Activated naive CD4-positive, alpha-beta T cell treated with anti-CD3 and anti-CD28 coated beads, Interleukin-2, amount 50 U/mL, for 72 hours (primary cell): ENCODE measurements at regions not wholly inside any gene's neighbourhood (a gene's known extent, or its start where the extent isn't known, plus 50 kb on each side); places are given as distances from the start of the nearest gene placed in this dataset.

ENCODE experiments used
- ATAC-seq, 2 donors: fragments of 150-1000 bp; cut with Tn5 transposase; 2 replicates each; pipeline ENCODE4 v1.10.0; 2021; ENCODE audit warnings: mild to moderate bottlenecking in 2 of 2, moderate library complexity in 2 of 2
- DNase-seq, 2 donors: peaks; one replicate each; pipeline ENCODE4 v3.0.0; 2021 to 2022; ENCODE audit warnings: low spot score in 2 of 2
- H3K27ac Mint-ChIP-seq, 2 donors: one replicate each; pipeline ENCODE4 v1.8.0; 2022; ENCODE audit warnings: mild to moderate bottlenecking in 2 of 2, mixed read lengths in 2 of 2
- H3K36me3 Mint-ChIP-seq, 2 donors: one replicate each; pipeline ENCODE4 v1.8.0; 2022; ENCODE audit warnings: mixed read lengths in 2 of 2
- H3K9me3 Mint-ChIP-seq, 2 donors: one replicate each; pipeline ENCODE4 v1.8.0; 2022; ENCODE audit warnings: mixed read lengths in 2 of 2

GRCh38 chr9:20048985-20049384, 260.1 kb upstream of the SLC24A2 start:
- peaks cover 0 to 4% of the 10 kb centered on the region in 2 donors for H3K36me3 Mint-ChIP-seq
- ATAC-seq (no peak), DNase-seq (no peak)
- no peak overlapping the region for H3K27ac Mint-ChIP-seq
- peaks cover 3 to 6% of the 10 kb centered on the region in 2 donors for H3K9me3 Mint-ChIP-seq

DNA sequence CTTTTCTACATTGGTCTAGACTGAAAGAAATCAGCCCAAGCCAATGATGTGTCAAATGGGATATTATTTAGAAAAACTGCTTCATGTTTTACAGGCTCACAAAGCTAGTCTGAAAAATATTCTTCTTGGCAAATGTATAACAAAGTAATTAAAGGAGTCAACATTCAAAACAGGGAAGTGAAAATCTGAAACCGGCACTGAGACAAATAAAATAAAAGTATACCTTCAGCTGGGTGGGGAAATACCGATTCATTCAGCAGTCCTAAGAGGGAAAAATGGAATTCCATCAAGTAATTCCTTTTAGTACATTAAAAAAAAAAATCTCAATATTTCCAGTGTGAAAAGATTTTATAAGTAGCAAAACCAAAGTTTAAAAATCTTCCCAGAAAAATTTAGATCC, 259.6 kb upstream of the SLC24A2 start:
- Mint-ChIP-seq H3K27ac (no peak overlapping the region), H3K36me3 (peaks cover 0 to 2% of the 10 kb centered on the region in 2 donors), H3K9me3 (peaks cover 2 to 4% of the 10 kb centered on the region in 2 donors)
- ATAC-seq (no peak), DNase-seq (no peak)

DNA sequence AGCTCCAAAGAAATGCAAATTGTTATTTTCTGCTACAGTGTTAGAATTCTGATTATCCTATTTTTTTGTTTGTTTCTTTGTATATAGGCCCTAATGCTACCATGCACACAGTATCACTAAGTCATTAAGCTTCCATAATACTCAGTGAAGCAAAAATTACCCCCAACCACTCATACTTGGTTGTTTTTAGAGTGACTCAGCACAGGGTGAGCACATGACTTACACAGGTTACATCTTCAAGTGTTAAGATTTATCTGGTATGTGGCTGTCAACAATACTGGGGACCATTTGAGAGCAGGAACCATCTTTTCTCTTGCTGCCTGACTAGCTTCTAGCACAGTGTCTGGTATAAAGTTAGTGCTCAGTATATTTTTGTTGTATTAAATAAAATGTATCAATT, 255.8 kb upstream of the SLC24A2 start:
- Mint-ChIP-seq H3K36me3 (no peaks in the 10 kb centered on the region), H3K27ac (no peak overlapping the region), H3K9me3 (no peaks in the 10 kb centered on the region)
- ATAC-seq (no peak), DNase-seq (no peak)

DNA sequence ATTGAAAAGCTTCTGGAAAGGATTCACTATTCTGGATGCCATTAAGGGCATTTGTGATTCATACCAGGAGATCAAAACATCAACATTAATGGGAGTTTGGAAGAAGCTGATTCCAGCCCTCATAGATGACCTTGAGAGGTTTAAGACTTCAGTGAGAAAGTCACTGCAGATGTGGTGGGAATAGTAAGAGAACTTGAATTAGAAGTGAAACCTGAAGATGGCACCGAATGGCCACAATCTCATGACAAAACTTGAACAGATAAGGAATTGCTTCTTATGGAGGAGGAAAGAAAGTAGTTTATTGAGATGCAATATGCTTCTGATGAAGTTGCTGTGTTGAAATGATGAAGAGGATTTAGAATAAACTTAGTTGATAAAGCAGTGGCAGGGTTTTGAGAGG, 254.6 kb upstream of the SLC24A2 start:
- DNase-seq (no peak), ATAC-seq (no peak)
- Mint-ChIP-seq H3K36me3 (no peaks in the 10 kb centered on the region), H3K9me3 (peaks cover 0 to 5% of the 10 kb centered on the region in 2 donors), H3K27ac (peak overlapping the region in 1 of 2 donors; percentile 73)

- peak overlapping the region in 1 of 2 donors; percentile 73 for H3K27ac Mint-ChIP-seq
- no peaks in the 10 kb centered on the region for H3K36me3 Mint-ChIP-seq
- peaks cover 0 to 5% of the 10 kb centered on the region in 2 donors for H3K9me3 Mint-ChIP-seq
- ATAC-seq (peak; percentile 67 to 89), DNase-seq (no peak)
These were observed 254.2 kb upstream of the SLC24A2 start for GRCh38 chr9:20043035-20043434.

DNA sequence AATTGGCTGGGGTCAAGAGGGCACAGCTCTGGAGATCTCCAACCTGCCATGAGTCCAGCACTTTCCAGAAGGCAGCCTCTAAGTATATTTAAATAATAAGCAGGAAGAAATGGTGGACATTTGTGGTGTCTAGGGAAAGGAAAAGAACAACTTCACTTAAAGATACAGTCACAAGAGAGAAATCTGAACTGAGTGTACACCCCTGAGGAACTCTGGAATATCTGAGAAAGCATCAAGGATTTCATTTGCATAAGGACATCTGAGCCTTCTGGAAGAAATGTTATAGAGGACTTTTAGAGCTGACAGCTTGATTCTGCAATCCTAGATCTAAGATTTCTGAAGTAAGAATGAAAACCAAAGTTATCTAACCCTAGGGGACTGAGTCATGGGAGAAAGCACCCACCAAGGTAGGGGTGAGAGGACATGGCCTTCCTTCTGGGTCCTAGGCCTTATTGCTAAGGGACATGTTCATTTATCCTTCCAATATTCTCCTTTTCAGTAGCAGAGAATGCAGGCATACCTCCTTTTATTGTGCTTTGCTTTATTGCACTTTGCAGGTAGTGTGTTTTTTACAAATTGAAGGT, 253.4 kb upstream of the SLC24A2 start:
- ATAC-seq = peak in 1 of 2 donors; percentile 39
- peaks cover 0 to 5% of the 10 kb centered on the region in 2 donors for H3K9me3 Mint-ChIP-seq
- H3K27ac Mint-ChIP-seq = peak overlapping the region in 1 of 2 donors; percentile 73
- no peak for DNase-seq
- no peaks in the 10 kb centered on the region for H3K36me3 Mint-ChIP-seq

GRCh38 chr9:20041697-20042081, 252.9 kb upstream of the SLC24A2 start:
- H3K27ac Mint-ChIP-seq = no peak overlapping the region
- no peak for DNase-seq
- ATAC-seq = peak in 1 of 2 donors; percentile 26

DNA sequence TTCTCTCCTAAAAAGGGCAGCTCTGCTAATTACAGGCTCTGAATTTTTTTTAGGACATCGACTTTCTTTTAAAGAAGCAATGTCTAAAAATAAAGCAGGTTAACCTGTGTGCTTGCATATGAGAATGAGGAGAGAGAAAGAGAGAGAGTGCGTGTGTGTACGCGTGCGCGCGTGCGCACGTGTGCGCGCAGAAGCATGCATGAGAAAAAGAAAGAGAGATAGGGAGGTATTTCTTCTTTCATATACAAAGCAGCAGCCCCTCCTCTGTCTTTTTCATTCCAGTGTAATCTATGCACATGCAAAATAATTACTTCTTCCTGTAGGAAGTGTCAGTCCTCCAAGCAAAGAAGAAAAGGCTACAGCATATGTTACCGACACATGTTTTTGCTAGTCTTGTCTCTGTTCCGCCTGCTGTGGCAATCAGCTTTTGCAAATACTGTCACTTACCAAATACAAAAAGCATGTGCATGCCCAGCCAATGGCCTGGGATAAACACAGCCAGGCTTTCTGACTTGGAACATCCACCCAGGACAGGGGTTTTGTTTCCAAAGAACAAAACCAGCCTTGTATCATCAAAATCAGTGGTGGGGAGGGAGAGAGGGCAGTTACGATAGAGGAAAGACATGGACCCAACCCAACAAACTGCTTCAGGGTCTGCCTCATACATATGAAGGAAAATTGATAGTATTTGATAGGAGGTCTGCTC, 252.3 kb upstream of the SLC24A2 start:
- no peaks in the 10 kb centered on the region for H3K36me3 Mint-ChIP-seq
- no peak for DNase-seq
- peaks cover 0 to 5% of the 10 kb centered on the region in 2 donors for H3K9me3 Mint-ChIP-seq
- ATAC-seq = no peak
- H3K27ac Mint-ChIP-seq = no peak overlapping the region

More at GRCh38 chr9:20041697-20042081, 252.9 kb upstream of the SLC24A2 start:
- H3K9me3 Mint-ChIP-seq = peaks cover 0 to 5% of the 10 kb centered on the region in 2 donors
- H3K36me3 Mint-ChIP-seq = no peaks in the 10 kb centered on the region

- ATAC-seq = no peak
- no peak for DNase-seq
- no peaks in the 10 kb centered on the region for H3K36me3 Mint-ChIP-seq
- H3K9me3 Mint-ChIP-seq = peaks cover 0 to 5% of the 10 kb centered on the region in 2 donors
- H3K27ac Mint-ChIP-seq = no peak overlapping the region
These were observed 248.9 kb upstream of the SLC24A2 start for GRCh38 chr9:20037699-20038098.

DNA sequence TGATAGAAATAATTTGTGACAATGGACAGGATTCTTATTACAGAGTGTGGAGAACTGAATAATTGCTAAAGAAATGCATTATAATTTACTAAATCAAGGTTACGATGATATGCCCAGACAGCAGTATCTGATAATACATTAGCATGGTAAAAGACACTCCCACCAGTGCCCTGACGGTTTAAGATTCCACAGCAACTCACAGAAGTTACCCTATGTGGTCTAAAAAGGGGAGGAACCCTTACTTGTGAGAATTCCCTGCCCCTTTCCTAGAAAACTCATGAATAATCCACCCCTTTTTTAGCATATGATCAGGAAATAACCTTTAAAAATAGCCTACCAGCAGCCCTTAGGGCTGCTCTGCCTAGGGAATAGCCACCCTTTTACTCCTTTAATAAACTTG, 244.7 kb upstream of the SLC24A2 start:
- no peak overlapping the region for H3K27ac Mint-ChIP-seq
- no peak for ATAC-seq
- DNase-seq = no peak
- H3K36me3 Mint-ChIP-seq = no peaks in the 10 kb centered on the region
- H3K9me3 Mint-ChIP-seq = peaks cover 0 to 3% of the 10 kb centered on the region in 2 donors

GRCh38 chr9:20032413-20033006, 243.7 kb upstream of the SLC24A2 start:
- no peak for ATAC-seq
- no peak overlapping the region for H3K27ac Mint-ChIP-seq
- H3K36me3 Mint-ChIP-seq = no peaks in the 10 kb centered on the region
- H3K9me3 Mint-ChIP-seq = peaks cover 0 to 3% of the 10 kb centered on the region in 2 donors
- no peak for DNase-seq

DNA sequence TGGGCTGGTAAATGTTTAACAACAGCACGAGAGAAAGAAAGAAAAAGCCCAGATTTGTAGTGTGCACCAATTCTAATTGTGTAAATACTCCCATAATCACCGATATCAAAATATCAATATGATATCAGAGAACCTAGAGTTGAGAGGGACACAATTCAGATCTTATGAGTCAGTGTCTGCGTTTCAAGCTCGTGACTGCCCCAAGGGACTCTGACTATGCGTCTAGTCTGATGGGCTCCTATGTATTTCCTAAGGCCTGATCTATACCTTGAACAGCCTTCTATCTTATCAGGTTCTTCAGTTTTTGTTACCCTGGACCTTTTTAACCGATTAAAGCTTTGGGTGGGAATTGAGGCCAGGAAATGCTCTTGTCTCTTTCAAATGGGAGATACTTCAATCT, 243.0 kb upstream of the SLC24A2 start:
- no peak for DNase-seq
- H3K36me3 Mint-ChIP-seq = no peaks in the 10 kb centered on the region
- ATAC-seq = no peak
- H3K27ac Mint-ChIP-seq = no peak overlapping the region
- peaks cover 0 to 3% of the 10 kb centered on the region in 2 donors for H3K9me3 Mint-ChIP-seq

DNA sequence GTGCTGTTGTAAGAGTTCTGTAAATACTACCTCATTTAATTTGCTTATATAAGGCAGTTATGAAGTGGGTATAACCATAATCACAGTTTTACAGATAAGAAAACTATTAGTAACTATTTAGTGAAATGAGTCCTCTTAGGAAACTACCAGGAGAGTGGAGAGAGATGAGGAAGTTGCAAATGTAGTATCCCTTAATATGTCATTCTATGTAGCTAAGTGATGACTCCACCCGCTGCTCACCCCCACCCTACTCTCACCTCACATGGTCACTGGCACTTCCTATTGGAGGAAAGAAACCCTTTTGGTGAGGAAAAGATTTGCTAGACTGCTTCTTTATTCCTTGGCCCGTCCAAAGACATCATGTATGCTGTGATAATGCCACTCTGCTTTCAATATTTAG, 241.8 kb upstream of the SLC24A2 start:
- ATAC-seq (no peak), DNase-seq (no peak)
- Mint-ChIP-seq H3K9me3 (peaks cover 0 to 3% of the 10 kb centered on the region in 2 donors), H3K27ac (no peak overlapping the region), H3K36me3 (no peaks in the 10 kb centered on the region)

- no peak for DNase-seq
- ATAC-seq = no peak
- H3K36me3 Mint-ChIP-seq = no peaks in the 10 kb centered on the region
- peaks cover 0 to 3% of the 10 kb centered on the region in 2 donors for H3K9me3 Mint-ChIP-seq
- no peak overlapping the region for H3K27ac Mint-ChIP-seq
These were observed 241.4 kb upstream of the SLC24A2 start for GRCh38 chr9:20030221-20030620.

GRCh38 chr9:20028849-20029231, 240.0 kb upstream of the SLC24A2 start:
- no peak for ATAC-seq
- peaks cover 0 to 3% of the 10 kb centered on the region in 2 donors for H3K9me3 Mint-ChIP-seq
- no peak overlapping the region for H3K27ac Mint-ChIP-seq
- H3K36me3 Mint-ChIP-seq = no peaks in the 10 kb centered on the region
- no peak for DNase-seq

DNA sequence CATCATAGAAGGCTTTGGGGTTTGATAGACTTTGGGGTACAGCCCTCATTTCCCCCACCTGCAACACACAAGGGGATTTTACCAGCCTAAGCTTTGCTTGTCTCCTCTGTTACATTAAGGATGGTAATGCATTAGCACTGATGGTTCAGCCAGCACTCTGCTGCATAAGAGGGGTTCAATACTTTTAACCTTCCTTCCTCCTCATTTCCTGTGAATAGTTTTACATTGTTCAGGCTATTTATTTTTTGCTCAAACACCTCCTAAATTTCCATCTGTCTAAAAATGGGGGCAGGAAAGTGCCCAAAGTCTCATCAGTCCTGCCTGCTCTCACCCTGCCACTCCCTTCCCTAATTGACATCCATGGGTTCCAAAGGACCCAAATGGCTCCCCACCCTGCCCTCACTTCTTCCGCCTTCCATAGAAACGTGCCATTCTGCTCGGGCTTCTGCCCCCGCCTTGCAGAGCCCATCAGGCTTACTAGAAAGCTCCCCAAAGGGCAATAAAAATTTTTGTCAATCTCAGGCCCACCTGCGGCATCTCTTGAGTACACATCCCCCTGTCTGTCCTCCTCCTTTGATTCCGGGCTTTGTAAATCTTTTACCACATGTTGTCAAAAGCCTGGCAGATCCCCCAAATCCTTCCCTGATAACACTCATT, 239.5 kb upstream of the SLC24A2 start:
- ATAC-seq (no peak), DNase-seq (no peak)
- Mint-ChIP-seq H3K9me3 (peaks cover 0 to 3% of the 10 kb centered on the region in 2 donors), H3K27ac (no peak overlapping the region), H3K36me3 (no peaks in the 10 kb centered on the region)

GRCh38 chr9:20023961-20024571, 235.2 kb upstream of the SLC24A2 start:
- ATAC-seq = no peak
- Mint-ChIP-seq H3K9me3 (peaks cover 0 to 5% of the 10 kb centered on the region in 2 donors), H3K27ac (no peak overlapping the region), H3K36me3 (no peaks in the 10 kb centered on the region)
- DNase-seq = no peak
